ENCODE measurements at regions not wholly inside any gene's neighbourhood (a gene's known extent, or its start where the extent isn't known, plus 50 kb on each side); places are given as distances from the start of the nearest gene placed in this dataset.

DNA sequence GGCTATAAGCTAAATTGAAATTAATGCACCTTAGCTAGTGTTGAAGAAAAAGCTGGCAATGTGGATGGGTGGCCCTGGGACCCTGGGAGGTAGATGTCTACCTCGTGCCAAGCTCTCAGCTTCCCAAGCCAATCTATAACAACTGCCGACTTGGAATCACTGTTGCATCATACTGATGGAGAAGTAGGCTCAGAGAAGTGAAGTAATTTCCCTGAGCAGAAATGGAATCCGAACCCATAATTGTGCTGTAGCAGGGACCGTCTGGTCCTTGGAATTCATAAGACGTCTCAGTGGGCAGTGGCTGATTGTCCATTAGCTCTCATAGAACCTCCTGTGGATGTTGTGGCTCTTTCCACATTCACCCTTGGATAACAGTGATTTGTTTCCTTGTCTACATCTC lies 196.6 kb downstream of the RAB11FIP4 start:
- TF ChIP-seq TAF1 (conservative IDR thresholded peaks at IDR 0.05) (no peak), GABPA (IDR thresholded peaks at IDR 0.05 in 1 of 2, conservative IDR thresholded peaks at IDR 0.05 in 1 of 2) (no peak)
- TF ChIP-seq, protein P1, sequence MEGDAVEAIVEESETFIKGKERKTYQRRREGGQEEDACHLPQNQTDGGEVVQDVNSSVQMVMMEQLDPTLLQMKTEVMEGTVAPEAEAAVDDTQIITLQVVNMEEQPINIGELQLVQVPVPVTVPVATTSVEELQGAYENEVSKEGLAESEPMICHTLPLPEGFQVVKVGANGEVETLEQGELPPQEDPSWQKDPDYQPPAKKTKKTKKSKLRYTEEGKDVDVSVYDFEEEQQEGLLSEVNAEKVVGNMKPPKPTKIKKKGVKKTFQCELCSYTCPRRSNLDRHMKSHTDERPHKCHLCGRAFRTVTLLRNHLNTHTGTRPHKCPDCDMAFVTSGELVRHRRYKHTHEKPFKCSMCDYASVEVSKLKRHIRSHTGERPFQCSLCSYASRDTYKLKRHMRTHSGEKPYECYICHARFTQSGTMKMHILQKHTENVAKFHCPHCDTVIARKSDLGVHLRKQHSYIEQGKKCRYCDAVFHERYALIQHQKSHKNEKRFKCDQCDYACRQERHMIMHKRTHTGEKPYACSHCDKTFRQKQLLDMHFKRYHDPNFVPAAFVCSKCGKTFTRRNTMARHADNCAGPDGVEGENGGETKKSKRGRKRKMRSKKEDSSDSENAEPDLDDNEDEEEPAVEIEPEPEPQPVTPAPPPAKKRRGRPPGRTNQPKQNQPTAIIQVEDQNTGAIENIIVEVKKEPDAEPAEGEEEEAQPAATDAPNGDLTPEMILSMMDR (IDR thresholded peaks at IDR 0.05; ENCODE audit: low read depth, low read length, missing input control), result no peak
- TF ChIP-seq, protein P2, sequence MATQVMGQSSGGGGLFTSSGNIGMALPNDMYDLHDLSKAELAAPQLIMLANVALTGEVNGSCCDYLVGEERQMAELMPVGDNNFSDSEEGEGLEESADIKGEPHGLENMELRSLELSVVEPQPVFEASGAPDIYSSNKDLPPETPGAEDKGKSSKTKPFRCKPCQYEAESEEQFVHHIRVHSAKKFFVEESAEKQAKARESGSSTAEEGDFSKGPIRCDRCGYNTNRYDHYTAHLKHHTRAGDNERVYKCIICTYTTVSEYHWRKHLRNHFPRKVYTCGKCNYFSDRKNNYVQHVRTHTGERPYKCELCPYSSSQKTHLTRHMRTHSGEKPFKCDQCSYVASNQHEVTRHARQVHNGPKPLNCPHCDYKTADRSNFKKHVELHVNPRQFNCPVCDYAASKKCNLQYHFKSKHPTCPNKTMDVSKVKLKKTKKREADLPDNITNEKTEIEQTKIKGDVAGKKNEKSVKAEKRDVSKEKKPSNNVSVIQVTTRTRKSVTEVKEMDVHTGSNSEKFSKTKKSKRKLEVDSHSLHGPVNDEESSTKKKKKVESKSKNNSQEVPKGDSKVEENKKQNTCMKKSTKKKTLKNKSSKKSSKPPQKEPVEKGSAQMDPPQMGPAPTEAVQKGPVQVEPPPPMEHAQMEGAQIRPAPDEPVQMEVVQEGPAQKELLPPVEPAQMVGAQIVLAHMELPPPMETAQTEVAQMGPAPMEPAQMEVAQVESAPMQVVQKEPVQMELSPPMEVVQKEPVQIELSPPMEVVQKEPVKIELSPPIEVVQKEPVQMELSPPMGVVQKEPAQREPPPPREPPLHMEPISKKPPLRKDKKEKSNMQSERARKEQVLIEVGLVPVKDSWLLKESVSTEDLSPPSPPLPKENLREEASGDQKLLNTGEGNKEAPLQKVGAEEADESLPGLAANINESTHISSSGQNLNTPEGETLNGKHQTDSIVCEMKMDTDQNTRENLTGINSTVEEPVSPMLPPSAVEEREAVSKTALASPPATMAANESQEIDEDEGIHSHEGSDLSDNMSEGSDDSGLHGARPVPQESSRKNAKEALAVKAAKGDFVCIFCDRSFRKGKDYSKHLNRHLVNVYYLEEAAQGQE (IDR thresholded peaks at IDR 0.05), result no peak

All from liver (tissue), 3 donors.